ENCODE measurements at regions not wholly inside any gene's neighbourhood (a gene's known extent, or its start where the extent isn't known, plus 50 kb on each side); places are given as distances from the start of the nearest gene placed in this dataset.

- Histone ChIP-seq H3K4me3 (replicated peaks; ENCODE audit: insufficient read depth, low read length) (no peak overlapping the region), H3K27me3 (ENCODE audit: insufficient read depth, poor library complexity, severe bottlenecking) (no peaks in the 10 kb centered on the region), H3K27ac (replicated peaks) (no peak overlapping the region)
- no peak for TF ChIP-seq SPI1 (IDR thresholded peaks at IDR 0.05; ENCODE audit: borderline replicate concordance, low read depth)
- no peak for TF ChIP-seq GABPA (IDR thresholded peaks at IDR 0.05; ENCODE audit: low read depth)
- DNase-seq (ENCODE audit: low read depth in 1 of 2, low spot score in 1 of 2), result no peak
Observed at GRCh38 chr5:96302174-96302738, 130.8 kb downstream of the PCSK1 start.

- H3K27me3 ChIP-seq (ENCODE audit: insufficient read depth, poor library complexity, severe bottlenecking), result no peaks in the 10 kb centered on the region
- TF ChIP-seq CTCF (IDR thresholded peaks at IDR 0.05; ENCODE audit: insufficient read depth, low read length) (no peak), SPI1 (IDR thresholded peaks at IDR 0.05; ENCODE audit: borderline replicate concordance, low read depth) (peak; percentile 77; the same call in 1 of the 2 replicates)
- peak; percentile 39 to 43 for DNase-seq (ENCODE audit: low read depth in 1 of 2, low spot score in 1 of 2)
- H3K4me3 ChIP-seq (replicated peaks; ENCODE audit: insufficient read depth, low read length), result no peak overlapping the region
- H3K27ac ChIP-seq (replicated peaks), result peak overlapping the region; percentile 45; the same call in 1 of the 2 replicates
Observed at GRCh38 chr5:96300976-96301375, 132.1 kb downstream of the PCSK1 start.

GRCh38 chr5:96297867-96298266 is 135.2 kb downstream of the PCSK1 start:
- peak; percentile 84 to 91 for DNase-seq (ENCODE audit: low read depth in 1 of 2, low spot score in 1 of 2)
- H3K27ac ChIP-seq (replicated peaks), result peak overlapping the region; percentile 69
- H3K27me3 ChIP-seq (ENCODE audit: insufficient read depth, poor library complexity, severe bottlenecking), result no peaks in the 10 kb centered on the region
- no peak overlapping the region for H3K4me3 ChIP-seq (replicated peaks; ENCODE audit: insufficient read depth, low read length)
- TF ChIP-seq GABPA (IDR thresholded peaks at IDR 0.05; ENCODE audit: low read depth) (no peak), REST (IDR thresholded peaks at IDR 0.05; ENCODE audit: insufficient replicate concordance, low read depth) (peak; percentile 48), POLR2AphosphoS5 (IDR thresholded peaks at IDR 0.05; ENCODE audit: low read depth) (peak; percentile 64; the same call in 1 of the 2 replicates)

- peak; percentile 47 to 52 for DNase-seq (ENCODE audit: low read depth in 1 of 2, low spot score in 1 of 2)
- TF ChIP-seq CTCF (IDR thresholded peaks at IDR 0.05; ENCODE audit: insufficient read depth, low read length) (no peak), GABPA (IDR thresholded peaks at IDR 0.05; ENCODE audit: low read depth) (no peak), SPI1 (IDR thresholded peaks at IDR 0.05; ENCODE audit: borderline replicate concordance, low read depth) (no peak), POLR2AphosphoS5 (IDR thresholded peaks at IDR 0.05; ENCODE audit: low read depth) (no peak), REST (IDR thresholded peaks at IDR 0.05; ENCODE audit: insufficient replicate concordance, low read depth) (no peak)
- no peak overlapping the region for H3K4me3 ChIP-seq (replicated peaks; ENCODE audit: insufficient read depth, low read length)
- no peaks in the 10 kb centered on the region for H3K27me3 ChIP-seq (ENCODE audit: insufficient read depth, poor library complexity, severe bottlenecking)
- peak overlapping the region; percentile 69 for H3K27ac ChIP-seq (replicated peaks)
Observed at GRCh38 chr5:96297290-96297689, 135.8 kb downstream of the PCSK1 start.

GRCh38 chr5:96294884-96295202 is 138.2 kb downstream of the PCSK1 start:
- DNase-seq (ENCODE audit: low read depth in 1 of 2, low spot score in 1 of 2), result no peak
- Histone ChIP-seq H3K4me3 (replicated peaks; ENCODE audit: insufficient read depth, low read length) (no peak overlapping the region), H3K27ac (replicated peaks) (peak overlapping the region; percentile 69; the same call in 1 of the 2 replicates), H3K27me3 (ENCODE audit: insufficient read depth, poor library complexity, severe bottlenecking) (no peaks in the 10 kb centered on the region)
- TF ChIP-seq SPI1 (IDR thresholded peaks at IDR 0.05; ENCODE audit: borderline replicate concordance, low read depth) (no peak), CTCF (IDR thresholded peaks at IDR 0.05; ENCODE audit: insufficient read depth, low read length) (no peak), POLR2AphosphoS5 (IDR thresholded peaks at IDR 0.05; ENCODE audit: low read depth) (no peak), REST (IDR thresholded peaks at IDR 0.05; ENCODE audit: insufficient replicate concordance, low read depth) (no peak), GABPA (IDR thresholded peaks at IDR 0.05; ENCODE audit: low read depth) (no peak)
